ENCODE measurements at regions not wholly inside any gene's neighbourhood (a gene's known extent, or its start where the extent isn't known, plus 50 kb on each side); places are given as distances from the start of the nearest gene placed in this dataset.
"Not testable (repeated sequence)": the region's sequence is repeated elsewhere in the genome, so short reads cannot be mapped to it uniquely, and the experiment has no call there.

DNA sequence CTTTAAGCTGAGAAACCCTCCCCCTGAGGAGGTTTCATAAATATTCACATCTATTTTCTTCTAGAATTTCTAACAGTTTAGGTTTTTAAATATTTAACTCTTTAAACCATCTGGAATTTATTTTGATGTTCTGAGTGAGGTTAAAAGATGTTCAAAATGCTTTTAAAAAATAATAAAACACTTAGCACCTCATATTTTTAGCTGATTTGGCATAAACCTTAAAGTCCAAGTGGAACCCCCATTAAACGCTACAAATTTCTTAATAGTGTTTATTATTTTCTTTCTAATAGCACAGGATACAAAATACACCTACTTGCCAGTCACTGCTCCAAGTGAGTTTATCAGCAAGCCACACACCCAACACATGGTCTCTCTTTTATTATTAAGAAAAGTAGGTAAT is 277.2 kb downstream of the QDPR start:
- no peak overlapping the region for H3K4me3 ChIP-seq
- H3K4me1 ChIP-seq = no peaks in the 10 kb centered on the region
- no peak overlapping the region for H3K4me2 ChIP-seq
- H3K36me3 ChIP-seq = no peaks in the 10 kb centered on the region
- DNase-seq (ENCODE audit: low spot score) = no peak
- no peaks in the 10 kb centered on the region for H3F3A ChIP-seq (ENCODE audit: low read depth)
- peaks cover 2% of the 10 kb centered on the region for H3K9me3 Mint-ChIP-seq
- H3K36me3 Mint-ChIP-seq = no peaks in the 10 kb centered on the region
- H2AFZ ChIP-seq (replicated peaks) = no peak overlapping the region
- peaks cover 7% of the 10 kb centered on the region for H3K4me1 Mint-ChIP-seq
- H3K27me3 ChIP-seq = no peaks in the 10 kb centered on the region
- H3K4me3 Mint-ChIP-seq = no peak overlapping the region
- no peaks in the 10 kb centered on the region for H4K20me1 ChIP-seq (ENCODE audit: low read depth)
- H3K27ac ChIP-seq = no peak overlapping the region
- H3K27me3 Mint-ChIP-seq (ENCODE audit: insufficient read depth, low read depth) = no peaks in the 10 kb centered on the region
- H3K9ac ChIP-seq = no peak overlapping the region
- no peaks in the 10 kb centered on the region for H3K79me2 ChIP-seq (ENCODE audit: low read depth)
- H3K9me3 ChIP-seq (ENCODE audit: low read depth) = no peaks in the 10 kb centered on the region
- no peak for TF ChIP-seq EZH2phosphoT487 (IDR thresholded peaks at IDR 0.05)
- TF ChIP-seq, protein P1, sequence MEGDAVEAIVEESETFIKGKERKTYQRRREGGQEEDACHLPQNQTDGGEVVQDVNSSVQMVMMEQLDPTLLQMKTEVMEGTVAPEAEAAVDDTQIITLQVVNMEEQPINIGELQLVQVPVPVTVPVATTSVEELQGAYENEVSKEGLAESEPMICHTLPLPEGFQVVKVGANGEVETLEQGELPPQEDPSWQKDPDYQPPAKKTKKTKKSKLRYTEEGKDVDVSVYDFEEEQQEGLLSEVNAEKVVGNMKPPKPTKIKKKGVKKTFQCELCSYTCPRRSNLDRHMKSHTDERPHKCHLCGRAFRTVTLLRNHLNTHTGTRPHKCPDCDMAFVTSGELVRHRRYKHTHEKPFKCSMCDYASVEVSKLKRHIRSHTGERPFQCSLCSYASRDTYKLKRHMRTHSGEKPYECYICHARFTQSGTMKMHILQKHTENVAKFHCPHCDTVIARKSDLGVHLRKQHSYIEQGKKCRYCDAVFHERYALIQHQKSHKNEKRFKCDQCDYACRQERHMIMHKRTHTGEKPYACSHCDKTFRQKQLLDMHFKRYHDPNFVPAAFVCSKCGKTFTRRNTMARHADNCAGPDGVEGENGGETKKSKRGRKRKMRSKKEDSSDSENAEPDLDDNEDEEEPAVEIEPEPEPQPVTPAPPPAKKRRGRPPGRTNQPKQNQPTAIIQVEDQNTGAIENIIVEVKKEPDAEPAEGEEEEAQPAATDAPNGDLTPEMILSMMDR (IDR thresholded peaks at IDR 0.05) = no peak
- no peak for TF ChIP-seq EZH2 (IDR thresholded peaks at IDR 0.05)
- H3K27ac Mint-ChIP-seq = no peak overlapping the region

DNA sequence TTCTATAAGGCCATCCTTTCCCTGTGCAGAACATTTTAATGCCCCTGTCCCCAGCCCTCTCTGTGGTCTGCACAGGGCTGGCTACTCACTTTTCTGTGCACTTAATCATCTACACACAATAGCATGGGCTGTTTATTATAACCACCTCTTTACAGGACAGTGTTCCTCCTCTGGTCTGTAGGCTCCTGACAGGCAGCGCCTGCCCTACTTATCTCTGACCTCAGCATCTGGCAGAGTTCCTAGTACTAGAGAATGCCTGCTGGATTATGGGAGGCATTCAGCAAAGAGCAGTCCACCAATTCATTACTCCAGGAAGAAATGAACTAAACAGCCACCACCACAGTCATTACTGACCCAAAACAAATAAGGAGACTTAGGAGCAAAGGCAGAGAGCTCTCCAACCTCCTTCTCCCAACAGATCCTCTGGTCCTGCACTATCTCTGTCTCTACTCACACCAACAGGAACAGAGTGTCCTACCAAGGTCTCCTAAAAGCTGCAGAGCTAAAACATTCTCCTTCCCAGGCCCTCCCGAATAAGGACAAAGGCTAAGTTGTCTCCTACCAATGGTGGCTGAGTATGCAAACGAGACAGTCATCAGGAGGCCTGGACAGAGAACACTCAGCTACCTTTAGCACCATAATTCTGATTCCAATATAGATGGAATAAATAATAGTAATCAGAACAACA is 279.2 kb downstream of the QDPR start:
- no peaks in the 10 kb centered on the region for H3K36me3 Mint-ChIP-seq
- peaks cover 2% of the 10 kb centered on the region for H3K27me3 Mint-ChIP-seq (ENCODE audit: insufficient read depth, low read depth)
- no peak for DNase-seq (ENCODE audit: low spot score)
- peaks cover 7% of the 10 kb centered on the region for H3K9me3 Mint-ChIP-seq
- Histone ChIP-seq H3K79me2 (ENCODE audit: low read depth) (no peaks in the 10 kb centered on the region), H4K20me1 (ENCODE audit: low read depth) (no peaks in the 10 kb centered on the region), H3K9ac (no peak overlapping the region), H3K4me2 (no peak overlapping the region), H3K4me1 (no peaks in the 10 kb centered on the region), H3K27me3 (no peaks in the 10 kb centered on the region), H3K9me3 (ENCODE audit: low read depth) (no peaks in the 10 kb centered on the region), H3K27ac (no peak overlapping the region), H3K4me3 (no peak overlapping the region), H3K36me3 (no peaks in the 10 kb centered on the region), H2AFZ (replicated peaks) (peak overlapping the region; percentile 46), H3F3A (ENCODE audit: low read depth) (no peaks in the 10 kb centered on the region)
- TF ChIP-seq EZH2 (IDR thresholded peaks at IDR 0.05) (no peak), EZH2phosphoT487 (IDR thresholded peaks at IDR 0.05) (no peak)
- TF ChIP-seq, protein P1 (IDR thresholded peaks at IDR 0.05) = no peak
- H3K4me1 Mint-ChIP-seq = peaks cover 7% of the 10 kb centered on the region
- no peak overlapping the region for H3K27ac Mint-ChIP-seq
- H3K4me3 Mint-ChIP-seq = no peak overlapping the region

DNA sequence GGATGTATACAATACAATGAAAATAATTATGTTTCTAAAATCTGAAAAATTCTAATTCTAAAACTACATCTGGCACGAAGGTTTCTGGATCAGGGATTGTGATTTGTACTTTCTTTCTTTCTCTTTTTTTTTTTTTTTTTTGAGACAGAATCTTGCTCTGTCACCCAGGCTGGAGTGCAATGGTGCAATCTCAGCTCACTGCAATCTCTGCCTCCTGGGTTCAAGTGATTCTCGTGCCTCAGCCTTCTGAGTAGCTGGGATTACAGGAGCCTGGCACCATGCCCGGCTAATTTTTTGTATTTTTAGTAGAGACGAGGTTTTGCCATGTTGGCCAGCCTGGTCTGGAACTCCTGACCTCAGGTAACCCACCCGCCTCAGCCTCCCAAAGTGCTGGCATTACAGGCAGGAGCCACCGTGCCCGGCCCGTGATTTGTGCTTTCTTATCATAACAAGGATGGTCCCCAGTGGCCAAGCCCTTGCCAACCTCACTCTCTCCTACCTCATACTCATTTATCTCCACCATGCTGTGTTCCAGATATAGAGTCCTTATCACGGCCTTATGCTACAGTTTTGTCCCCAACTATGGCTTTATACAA is 279.9 kb downstream of the QDPR start:
- not testable (repeated sequence) for H3K4me1 Mint-ChIP-seq; H3K79me2 ChIP-seq (ENCODE audit: low read depth); H3K4me1 ChIP-seq; H3K27me3 ChIP-seq; H3K27ac Mint-ChIP-seq; H3F3A ChIP-seq (ENCODE audit: low read depth); H3K9ac ChIP-seq; H3K9me3 Mint-ChIP-seq; H3K4me3 Mint-ChIP-seq; H3K4me3 ChIP-seq; H3K9me3 ChIP-seq (ENCODE audit: low read depth); H3K36me3 Mint-ChIP-seq; H3K27ac ChIP-seq; H3K4me2 ChIP-seq; H3K36me3 ChIP-seq; H4K20me1 ChIP-seq (ENCODE audit: low read depth); H3K27me3 Mint-ChIP-seq (ENCODE audit: insufficient read depth, low read depth); DNase-seq (ENCODE audit: low spot score)
- H2AFZ ChIP-seq (replicated peaks) = peak overlapping the region; percentile 46

DNA sequence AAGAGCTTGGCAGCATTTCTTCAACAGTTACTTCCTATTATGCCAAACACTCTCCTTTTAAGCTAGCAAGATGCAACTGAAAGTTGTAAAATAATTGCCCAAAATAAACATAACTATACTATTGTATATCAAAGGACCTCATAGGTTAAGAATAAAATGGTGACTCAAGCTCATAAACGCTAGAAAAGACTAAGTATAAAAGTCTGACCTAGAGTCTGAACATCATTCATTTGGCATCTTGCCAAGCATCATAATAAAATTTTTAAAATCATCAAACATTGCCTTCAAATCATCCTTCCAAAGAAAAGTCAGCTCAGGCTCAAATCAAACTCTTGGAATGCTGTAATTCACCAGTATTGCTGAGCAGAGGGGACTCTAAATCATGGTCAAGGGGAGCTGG is 281.2 kb downstream of the QDPR start:
- DNase-seq (ENCODE audit: low spot score) = no peak
- Histone ChIP-seq H3K4me1 (no peaks in the 10 kb centered on the region), H2AFZ (replicated peaks) (no peak overlapping the region), H4K20me1 (ENCODE audit: low read depth) (no peaks in the 10 kb centered on the region), H3K9ac (no peak overlapping the region), H3K36me3 (no peaks in the 10 kb centered on the region), H3F3A (ENCODE audit: low read depth) (no peaks in the 10 kb centered on the region), H3K4me3 (no peak overlapping the region), H3K79me2 (ENCODE audit: low read depth) (no peaks in the 10 kb centered on the region), H3K27me3 (no peaks in the 10 kb centered on the region), H3K27ac (no peak overlapping the region), H3K4me2 (no peak overlapping the region), H3K9me3 (ENCODE audit: low read depth) (no peaks in the 10 kb centered on the region)
- Mint-ChIP-seq H3K9me3 (peaks cover 12% of the 10 kb centered on the region), H3K36me3 (no peaks in the 10 kb centered on the region), H3K27me3 (ENCODE audit: insufficient read depth, low read depth) (peaks cover 2% of the 10 kb centered on the region), H3K4me3 (no peak overlapping the region), H3K27ac (no peak overlapping the region), H3K4me1 (peaks cover 7% of the 10 kb centered on the region)
- TF ChIP-seq, protein P1 (IDR thresholded peaks at IDR 0.05) = no peak
- no peak for TF ChIP-seq EZH2 (IDR thresholded peaks at IDR 0.05)
- TF ChIP-seq EZH2phosphoT487 (IDR thresholded peaks at IDR 0.05) = no peak

Measured in neural progenitor cell (in vitro differentiated cells).